ENCODE measurements at regions not wholly inside any gene's neighbourhood (a gene's known extent, or its start where the extent isn't known, plus 50 kb on each side); places are given as distances from the start of the nearest gene placed in this dataset.

GRCh38 chr9:134214386-134214765 is 50.0 kb upstream of the RNU6ATAC start:
- POLR2A ChIA-PET (ENCODE audit: partially characterized antibody) = interaction anchor here (1.1 kb wide), 1 partner anchor 39 kb away, joined by 3 read pairs; no protein-coding TSS in a partner anchor
- Histone ChIP-seq H3K79me1 (ENCODE audit: low read depth, low read length) (no peaks in the 10 kb centered on the region), H3K14ac (ENCODE audit: insufficient read length) (no peak overlapping the region), H3K23ac (ENCODE audit: insufficient read length) (no peak overlapping the region), H3K79me2 (ENCODE audit: control insufficient read depth in 1 of 2, insufficient read depth in 2 of 2, low read length in 2 of 2) (no peaks in the 10 kb centered on the region), H2AFZ (ENCODE audit: low read length) (no peak overlapping the region), H4K8ac (ENCODE audit: extremely low read depth, insufficient read depth, low read length) (0 out of 2 replicates have a peak overlapping the region, but pooled peaks have one; percentile 20), H3K27me3 (replicated peaks in 1 of 4; ENCODE audit: control insufficient read depth in 3 of 4, extremely low read depth in 1 of 4, insufficient read depth in 3 of 4, low read length in 3 of 4) (no peaks in the 10 kb centered on the region), H4K5ac (ENCODE audit: insufficient read length, low read depth, low read length) (no peak overlapping the region), H2BK15ac (ENCODE audit: low read length) (no peak overlapping the region), H3K23me2 (ENCODE audit: low read depth, low read length) (0 out of 2 replicates have a peak, but pooled peaks cover 2% of the 10 kb centered on the region), H3K4ac (replicated peaks; ENCODE audit: insufficient read length, low read depth, low read length) (no peak overlapping the region), H3K36me3 (ENCODE audit: control insufficient read depth in 2 of 4, insufficient read depth in 4 of 4, low read length in 3 of 4) (no peaks in the 10 kb centered on the region), H3K18ac (ENCODE audit: extremely low read depth, low read length) (no peak overlapping the region; the same call in 1 of the 2 replicates), H2AK5ac (ENCODE audit: low read depth, low read length) (no peak overlapping the region), H3K4me1 (replicated peaks in 1 of 4; ENCODE audit: control insufficient read depth in 3 of 4, insufficient read depth in 4 of 4, low read length in 3 of 4) (no peaks in the 10 kb centered on the region; a peak in 2 of 7 replicates), H2BK120ac (replicated peaks; ENCODE audit: low read depth, low read length) (no peak overlapping the region), H2BK20ac (ENCODE audit: low read length) (no peak overlapping the region), H2BK12ac (ENCODE audit: low read depth, low read length) (no peak overlapping the region), H3K9me3 (ENCODE audit: insufficient read depth in 2 of 2, low read depth in 1 of 2, low read length in 1 of 2) (no peaks in the 10 kb centered on the region), H4K20me1 (replicated peaks in 1 of 2; ENCODE audit: control insufficient read depth in 1 of 2, insufficient read depth in 2 of 2, low read length in 2 of 2) (no peaks in the 10 kb centered on the region), H4K91ac (replicated peaks; ENCODE audit: insufficient read length, low read length) (no peak overlapping the region), H3K56ac (replicated peaks; ENCODE audit: insufficient read length, low read depth, low read length) (no peak overlapping the region), H3K27ac (ENCODE audit: low read depth, low read length) (no peak overlapping the region), H3K9ac (replicated peaks in 1 of 4; ENCODE audit: extremely low read depth in 1 of 4, low read depth in 3 of 4, low read length in 3 of 4) (no peak overlapping the region), H3K4me2 (ENCODE audit: insufficient read depth in 1 of 2, low read depth in 2 of 2, low read length in 2 of 2) (no peak overlapping the region), H3K4me3 (ENCODE audit: extremely low read depth in 1 of 4, insufficient read depth in 2 of 4, low read depth in 3 of 4, low read length in 4 of 4) (no peak overlapping the region), H2BK5ac (ENCODE audit: low read depth, low read length) (no peak overlapping the region)
- FAIRE-seq (no peak), DNase-seq (ENCODE audit: low read depth in 1 of 2, low spot score in 2 of 2) (no peak)
- 64% methylated on average over 5 of the region's 6 CpGs; no CpG with 5 or more reads in 1 of the 2 experiments for WGBS, 2 experiments (ENCODE audit: extremely low coverage in 1 of 2, insufficient coverage in 1 of 2, insufficient read length in 1 of 2, insufficient replicate concordance in 2 of 2, low coverage in 1 of 2, low lambda C conversion rate in 2 of 2, missing lambda C conversion rate in 1 of 2)
- TF ChIP-seq KDM1A (IDR thresholded peaks at IDR 0.05; ENCODE audit: borderline replicate concordance, low read length) (no peak), RXRA (IDR thresholded peaks at IDR 0.05; ENCODE audit: insufficient read depth, low read depth, low read length) (no peak), RFX5 (IDR thresholded peaks at IDR 0.05; ENCODE audit: borderline replicate concordance, low read depth, low read length) (no peak), NANOG (IDR thresholded peaks at IDR 0.05; ENCODE audit: insufficient read depth, low read depth, low read length, poor library complexity, severe bottlenecking) (no peak), USF2 (IDR thresholded peaks at IDR 0.05; ENCODE audit: low read length) (no peak)
- CTCF ChIA-PET (ENCODE audit: partially characterized antibody) = interaction anchor here (0.7 to 3.3 kb wide), 8 partner anchors 8 to 224 kb away, joined by 3 to 13 read pairs (median 5); no protein-coding TSS in a partner anchor
